Inflammatory macrophage treated with lipopolysaccharide for 4 hours (primary cell): ENCODE measurements at regions not wholly inside any gene's neighbourhood (a gene's known extent, or its start where the extent isn't known, plus 50 kb on each side); places are given as distances from the start of the nearest gene placed in this dataset.
"Not testable (repeated sequence)": the region's sequence is repeated elsewhere in the genome, so short reads cannot be mapped to it uniquely, and the experiment has no call there.

Source experiments
- DNase-seq: peaks from one replicate; pipeline ENCODE4 v3.0.0-alpha.2; 2020

DNA sequence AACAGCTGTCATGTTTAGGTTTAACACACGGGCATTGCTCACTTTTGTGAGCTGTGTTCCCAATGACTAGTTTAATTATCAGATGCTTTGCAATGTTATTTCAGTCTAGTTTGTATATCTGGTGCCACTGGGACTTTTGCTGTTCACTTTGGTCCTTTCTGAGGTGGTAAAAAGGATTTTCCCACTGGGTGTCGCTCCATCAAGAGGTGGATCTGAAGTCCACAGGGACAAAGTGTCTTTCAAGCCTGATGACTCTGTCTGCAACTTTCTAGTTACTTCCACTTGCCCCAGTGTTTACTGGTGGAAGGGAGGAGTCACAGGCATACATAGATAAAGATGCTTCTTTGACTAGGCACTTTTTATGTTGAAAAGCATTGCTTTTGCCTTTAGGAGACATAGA is 242.2 kb downstream of the HGF start:
- no peak for DNase-seq

DNA sequence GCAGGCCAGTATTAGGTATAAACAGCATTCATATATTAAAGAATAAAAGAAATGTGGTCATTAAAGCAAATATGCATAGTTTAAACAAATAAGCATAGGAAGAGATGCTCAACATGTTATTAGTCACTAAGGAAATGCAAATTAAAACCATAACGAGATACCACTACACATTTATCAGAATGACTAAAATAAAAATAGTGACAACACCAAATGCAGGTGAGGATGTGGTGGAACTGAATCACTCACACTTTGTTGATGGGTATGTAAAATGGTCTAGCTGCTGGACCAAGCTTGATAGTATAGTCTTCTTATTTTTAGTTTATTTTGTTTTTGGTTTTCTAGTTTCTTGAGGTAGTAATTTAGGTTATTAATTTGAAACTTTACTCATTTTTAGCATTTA is 242.9 kb downstream of the HGF start:
- no peak for DNase-seq

DNA sequence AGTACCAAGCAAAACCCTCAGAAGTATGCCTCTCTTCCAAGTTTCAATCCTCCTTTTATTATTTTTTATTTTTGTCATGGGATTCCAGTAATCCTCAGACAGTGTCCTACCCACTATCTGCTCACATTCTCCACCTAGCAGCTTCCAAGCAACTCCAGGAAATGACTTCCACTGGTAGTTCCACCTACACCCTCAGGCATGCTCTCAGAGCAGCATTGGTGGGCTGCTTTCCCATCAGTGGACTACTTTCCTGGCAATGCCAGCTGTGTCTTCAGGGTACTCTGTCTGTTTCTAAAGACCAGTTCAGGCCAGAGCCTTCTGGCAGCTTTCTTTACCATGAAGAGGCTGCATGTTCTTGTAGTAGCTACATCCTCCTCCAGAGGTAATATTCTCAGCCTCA is 244.0 kb downstream of the HGF start:
- no peak for DNase-seq

DNA sequence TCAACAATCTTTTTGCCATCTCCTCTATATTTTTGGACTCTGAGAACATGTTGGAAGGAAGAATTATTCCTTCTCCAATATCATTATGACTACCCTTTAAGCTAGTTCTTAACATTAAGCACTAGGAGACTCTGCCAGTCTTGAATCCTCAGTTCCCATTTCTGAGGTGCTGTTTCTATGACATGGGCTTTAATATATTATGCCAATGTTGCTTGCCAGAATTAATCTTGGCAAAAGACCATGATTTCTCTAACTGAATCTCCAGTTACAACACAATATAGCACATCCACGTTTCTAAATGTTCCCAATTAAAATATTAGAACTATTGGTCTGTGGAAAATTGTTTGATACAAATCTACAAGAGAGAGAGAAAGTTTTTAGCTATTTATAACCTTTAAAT is 250.0 kb downstream of the HGF start:
- no peak for DNase-seq

DNA sequence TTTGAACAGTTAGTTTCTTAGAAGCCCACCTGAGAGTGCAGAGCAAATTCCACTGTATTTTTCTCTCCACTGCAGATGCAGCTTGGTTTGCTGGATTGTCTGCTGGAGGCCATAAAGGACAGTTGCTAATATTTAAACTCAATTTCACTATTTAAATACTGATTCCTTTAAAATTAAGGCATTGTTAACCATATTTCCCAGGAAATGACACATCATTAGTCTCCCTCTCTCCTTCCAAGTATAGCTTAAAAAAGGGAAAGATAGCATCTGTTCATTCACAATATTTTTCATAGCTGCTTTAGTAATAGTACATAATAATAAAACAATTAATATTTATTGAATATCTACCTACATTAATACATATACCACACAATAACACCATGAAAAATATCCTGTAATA is 252.9 kb downstream of the HGF start:
- DNase-seq = no peak

DNA sequence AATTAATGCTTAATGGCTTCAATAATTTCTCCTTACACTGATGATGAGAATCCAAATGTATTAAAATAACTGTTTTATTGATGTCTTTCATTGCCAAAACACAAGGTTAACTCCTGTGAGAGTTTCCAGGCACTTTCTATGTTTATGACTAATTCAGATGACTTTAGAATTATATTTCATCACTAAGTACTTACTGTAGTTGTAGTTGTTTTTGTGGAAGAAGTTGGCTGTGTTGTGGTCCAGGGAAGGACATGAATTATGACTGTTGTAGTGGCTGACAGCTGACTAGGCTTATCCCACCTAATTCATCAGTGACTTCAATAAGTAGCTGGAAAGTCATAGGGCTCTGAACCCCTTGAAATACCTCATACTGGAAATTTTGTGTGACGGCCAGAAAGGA is 254.8 kb downstream of the HGF start:
- no peak for DNase-seq

DNA sequence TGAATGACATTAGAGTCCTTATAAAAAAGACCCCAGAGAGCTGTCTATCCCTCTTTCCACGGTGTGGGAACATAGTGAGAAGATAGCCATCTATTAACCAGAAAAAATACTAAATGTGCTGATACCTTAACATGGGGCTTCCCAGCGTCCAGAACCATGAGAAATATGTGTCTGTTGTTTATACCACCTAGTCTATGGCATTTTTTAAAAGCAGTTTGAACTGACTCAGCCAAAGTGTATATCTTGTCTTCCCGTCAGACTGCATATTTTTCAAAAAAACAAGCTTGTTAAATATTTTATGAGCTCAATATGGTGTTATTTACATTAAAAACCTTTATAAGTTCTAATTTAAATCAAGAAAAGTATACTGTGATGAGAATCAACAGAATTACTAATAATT is 255.3 kb downstream of the HGF start:
- DNase-seq = no peak

DNA sequence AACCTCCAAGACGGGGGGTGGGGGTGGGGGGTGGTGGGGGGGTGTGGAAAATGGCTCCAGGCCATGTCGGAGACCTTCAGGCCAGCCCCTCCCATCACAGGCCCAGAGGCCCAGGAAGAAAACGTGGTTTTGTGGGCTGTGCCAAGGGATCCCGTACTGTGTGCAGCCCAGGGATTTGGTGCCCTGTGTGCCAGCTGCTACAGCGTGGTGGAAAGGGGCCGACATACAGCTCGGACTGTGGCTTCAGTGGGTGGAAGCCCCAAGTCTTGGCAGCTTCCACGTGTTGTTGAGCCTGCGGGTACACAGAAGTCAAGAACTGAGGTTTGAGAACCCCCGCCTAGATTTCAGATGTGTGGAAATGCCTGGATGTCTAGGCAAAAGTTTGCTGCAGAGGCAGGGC is 259.7 kb downstream of the HGF start:
- DNase-seq = no peak

DNA sequence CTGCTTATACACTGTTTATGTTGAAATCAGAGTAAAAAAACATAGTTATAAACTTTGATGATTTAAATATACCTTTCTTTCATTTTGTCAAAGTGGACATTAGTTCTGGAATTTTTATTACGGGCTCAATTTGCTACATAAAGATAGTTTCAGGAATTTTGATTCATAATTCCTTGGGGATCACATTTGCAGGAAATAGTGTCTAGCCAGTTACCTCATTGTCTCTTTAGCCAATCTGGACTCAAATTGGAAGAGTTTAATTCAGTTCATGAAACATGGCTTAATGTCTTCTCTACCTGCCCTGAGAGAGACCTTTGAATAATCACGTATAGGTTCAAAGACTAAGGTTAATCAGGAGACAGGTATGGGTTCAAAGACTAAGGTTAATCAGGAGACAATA is 262.6 kb downstream of the HGF start:
- no peak for DNase-seq

DNA sequence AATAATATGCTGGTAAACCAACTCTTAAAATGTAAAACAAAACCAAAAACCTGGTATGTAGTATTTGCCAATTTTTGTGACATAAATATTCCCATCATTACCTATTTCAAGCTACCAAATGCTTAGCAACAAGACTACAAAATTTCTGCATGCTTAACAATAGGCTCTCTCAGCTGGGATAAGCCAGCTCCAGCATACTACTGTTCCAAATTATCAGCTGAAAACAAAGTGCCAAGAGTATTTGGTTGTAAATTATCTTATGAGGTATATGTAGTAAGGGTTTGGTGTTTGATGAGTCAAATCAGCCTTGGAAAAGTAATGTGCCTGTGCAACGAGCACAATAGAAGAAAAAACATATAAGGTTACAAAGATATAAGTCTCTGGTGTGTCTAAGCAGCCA is 263.2 kb downstream of the HGF start:
- no peak for DNase-seq

DNA sequence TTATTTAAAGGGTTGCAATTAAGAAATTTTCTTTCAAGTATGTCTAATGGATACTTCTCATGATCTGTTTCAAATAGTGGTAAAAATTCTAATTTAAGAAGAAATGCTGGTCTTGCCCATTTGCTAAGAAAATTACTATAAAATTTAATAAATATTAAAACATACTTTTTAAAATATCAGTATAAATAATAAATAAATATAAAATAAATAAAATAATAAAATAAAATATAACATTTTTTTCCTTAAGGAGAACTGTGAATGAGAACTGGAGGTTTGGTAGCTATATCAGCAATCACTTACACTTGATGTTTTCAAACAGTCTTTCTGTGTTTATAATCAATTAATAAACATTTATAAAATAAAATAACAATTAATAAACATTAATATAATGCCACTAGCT is 266.1 kb downstream of the HGF start:
- no peak for DNase-seq

DNA sequence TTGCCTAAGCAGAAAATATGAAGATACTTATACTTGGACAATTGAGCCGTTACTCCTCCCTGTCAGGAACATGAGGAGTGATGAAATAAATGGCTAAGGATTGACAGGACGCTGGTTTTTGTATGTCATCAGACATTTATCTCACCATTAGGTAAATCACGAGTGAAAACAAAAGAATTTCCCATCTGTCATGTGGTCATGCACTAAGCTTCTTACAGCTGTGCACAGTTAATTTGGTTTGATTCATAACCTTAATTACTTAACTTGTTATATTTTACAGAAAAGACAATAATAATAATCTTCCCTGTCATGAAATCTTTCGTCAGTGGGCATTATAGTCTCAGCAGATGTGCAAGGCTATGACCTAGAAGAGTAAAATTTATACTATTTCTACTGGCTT is 266.5 kb downstream of the HGF start:
- no peak for DNase-seq

DNA sequence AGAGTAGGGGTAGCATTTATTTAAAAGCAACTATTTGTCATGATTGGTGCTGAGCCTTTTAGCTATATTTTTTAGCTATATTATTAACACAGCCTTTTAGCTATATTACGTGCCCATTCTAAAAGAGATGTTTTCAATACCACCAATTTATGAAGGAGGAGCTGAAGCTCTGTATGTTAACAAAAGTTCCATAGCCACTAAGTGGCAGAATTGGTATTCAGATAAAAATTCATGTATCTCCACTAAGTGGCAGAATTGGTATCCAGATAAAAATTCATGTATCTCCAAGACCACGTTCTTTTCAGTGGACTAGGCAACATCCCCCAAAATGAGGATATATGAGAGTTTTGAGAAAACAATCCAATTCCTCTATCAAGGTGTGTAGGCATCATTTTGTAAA is 268.6 kb downstream of the HGF start:
- no peak for DNase-seq

DNA sequence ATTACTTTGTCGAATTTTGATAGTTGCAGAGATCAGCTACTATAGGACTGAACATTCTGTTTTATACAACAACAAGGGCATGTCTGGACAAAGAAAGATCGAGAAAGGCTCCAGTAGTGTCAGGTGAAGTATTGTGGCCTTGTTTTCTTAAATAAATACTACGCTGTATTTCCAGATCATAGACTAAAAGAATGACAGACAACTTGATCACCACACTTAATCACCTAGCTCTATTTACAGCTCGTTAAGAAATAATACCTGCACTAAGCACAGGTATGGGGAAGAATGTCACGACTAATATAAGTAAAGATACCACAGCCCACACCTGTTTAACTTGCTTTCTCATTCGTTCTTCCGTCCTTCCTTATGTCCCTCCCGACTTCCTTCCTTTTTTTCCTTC is 269.2 kb downstream of the HGF start:
- DNase-seq = no peak

DNA sequence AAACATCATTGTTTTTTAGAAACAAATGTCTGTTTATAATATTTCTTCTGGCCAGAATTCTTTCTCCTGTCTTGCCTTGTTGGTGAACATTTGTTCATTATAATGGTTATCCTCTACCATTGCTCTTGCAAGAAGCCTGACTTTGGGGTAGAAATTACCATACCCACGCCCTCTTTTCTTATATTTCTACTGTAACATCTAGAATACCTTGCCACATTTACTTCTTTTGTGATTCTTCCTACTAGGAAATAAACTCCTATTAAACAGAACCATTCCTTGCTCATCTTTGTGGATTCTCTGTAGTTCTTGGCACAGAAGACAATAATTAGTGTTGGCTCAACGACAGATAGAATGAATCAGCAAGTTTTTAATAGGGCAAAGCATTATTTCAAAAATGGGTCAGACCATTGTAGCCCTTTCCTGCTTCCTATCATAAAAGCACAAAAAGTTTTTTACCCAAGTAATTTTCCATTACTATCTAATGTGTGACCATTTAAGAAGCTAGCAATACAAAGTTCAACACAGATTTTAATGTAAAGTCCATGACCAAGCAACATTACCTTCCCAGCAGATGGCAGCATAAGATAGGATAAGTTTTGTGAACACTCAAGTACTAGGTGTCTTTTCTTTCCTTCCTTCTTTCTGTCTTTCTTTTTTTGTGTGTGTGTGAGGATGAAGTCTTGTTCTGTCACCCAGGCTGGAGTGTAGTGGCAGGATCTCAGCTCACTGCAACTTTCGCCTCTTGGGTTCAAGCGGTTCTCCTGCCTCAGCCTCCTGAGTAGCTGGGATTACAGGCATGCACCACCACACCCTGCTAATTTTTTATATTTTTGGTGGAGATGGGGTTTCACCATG is 270.4 kb downstream of the HGF start:
- DNase-seq = peak; percentile 70

DNA sequence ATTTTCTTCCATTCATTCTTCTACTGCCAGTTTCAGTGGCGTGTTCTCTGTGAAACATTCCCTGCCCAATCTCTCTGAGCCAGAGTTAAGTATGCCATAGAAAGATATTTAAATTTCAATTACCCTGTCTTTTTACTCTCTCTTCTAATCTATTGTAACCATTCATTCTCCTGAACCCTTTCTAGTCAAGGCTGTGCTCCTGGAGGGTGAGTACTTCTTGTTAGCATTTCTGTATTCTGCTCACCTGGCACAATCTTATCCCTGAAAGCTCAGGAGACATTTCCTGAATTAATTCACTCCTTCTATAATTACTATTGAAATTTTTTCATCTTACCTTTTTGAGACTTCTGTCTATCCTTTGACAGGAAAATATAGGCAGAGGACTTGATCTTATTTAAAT is 271.7 kb downstream of the HGF start:
- no peak for DNase-seq

DNA sequence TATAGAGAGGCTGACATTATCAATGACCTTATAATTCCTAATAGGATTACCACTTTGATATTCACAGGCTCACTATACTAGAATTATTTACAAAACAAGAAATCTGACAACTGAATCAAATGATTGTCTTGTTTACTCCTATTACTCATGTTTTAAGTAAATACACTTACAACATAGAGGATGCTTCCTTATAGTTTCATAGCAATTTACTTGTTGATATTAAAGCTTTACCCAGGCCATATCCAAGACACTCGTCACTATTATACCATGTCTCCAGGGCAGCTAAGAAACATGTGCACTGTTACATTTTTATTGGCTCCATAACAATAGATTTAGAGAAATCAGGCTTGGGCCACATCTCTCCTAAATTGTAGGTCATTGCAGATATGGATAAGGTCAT is 276.9 kb downstream of the HGF start:
- DNase-seq = no peak

DNA sequence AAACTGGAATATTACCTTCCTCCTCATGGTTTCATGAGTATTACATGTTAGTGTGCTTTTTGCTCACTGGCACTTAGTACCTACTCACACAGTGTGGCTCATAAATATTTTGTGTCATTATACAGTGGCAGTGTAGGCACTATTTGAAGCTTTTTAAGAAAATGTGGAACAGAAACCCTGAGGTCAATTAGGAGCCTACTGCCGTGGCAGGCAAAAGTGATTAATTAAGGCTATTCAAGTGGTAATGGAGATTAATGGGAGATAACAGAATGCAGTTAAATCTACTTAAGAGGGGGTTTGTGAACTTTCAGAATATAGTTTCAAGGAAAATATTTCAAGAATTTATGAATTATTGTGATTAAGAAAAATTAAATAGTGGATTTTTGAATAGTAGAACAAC is 277.6 kb downstream of the HGF start:
- no peak for DNase-seq

DNA sequence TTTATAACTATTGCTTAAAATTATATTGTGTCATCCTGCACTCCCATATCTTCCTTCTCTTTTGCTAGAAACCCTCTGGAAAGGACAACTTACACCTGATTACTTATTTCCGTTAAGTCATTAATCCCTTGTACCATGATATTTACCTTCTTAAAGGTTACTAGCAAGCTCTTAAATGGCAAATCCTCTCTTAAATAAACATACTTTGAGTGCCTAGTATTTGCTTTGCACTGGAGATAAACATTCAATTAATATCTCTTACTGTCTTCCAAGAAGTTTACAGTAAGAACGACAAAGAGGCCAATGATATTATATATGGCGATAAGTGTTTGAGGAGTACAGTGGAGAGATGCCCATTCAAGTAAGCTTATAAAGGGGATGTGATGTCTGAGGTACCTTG is 278.3 kb downstream of the HGF start:
- no peak for DNase-seq

DNA sequence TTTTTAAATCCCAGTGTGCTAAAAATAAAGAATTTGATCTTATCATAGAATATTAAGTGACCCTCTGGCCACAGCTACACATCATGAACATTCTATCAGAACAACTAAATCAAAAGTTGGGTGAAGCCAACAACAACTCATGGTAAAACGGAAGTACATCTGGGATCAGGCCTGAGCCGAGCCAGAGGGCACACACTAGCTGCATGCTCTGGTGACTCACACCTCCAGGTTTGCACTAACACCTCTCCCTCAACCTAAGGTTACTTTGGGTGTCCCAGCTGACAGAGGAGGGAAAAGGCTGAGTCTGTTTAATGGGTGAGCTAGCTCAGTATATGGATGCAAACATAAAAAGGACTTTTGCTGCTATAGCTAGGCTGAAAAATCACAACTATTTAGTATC is 281.6 kb downstream of the HGF start:
- DNase-seq = no peak

DNA sequence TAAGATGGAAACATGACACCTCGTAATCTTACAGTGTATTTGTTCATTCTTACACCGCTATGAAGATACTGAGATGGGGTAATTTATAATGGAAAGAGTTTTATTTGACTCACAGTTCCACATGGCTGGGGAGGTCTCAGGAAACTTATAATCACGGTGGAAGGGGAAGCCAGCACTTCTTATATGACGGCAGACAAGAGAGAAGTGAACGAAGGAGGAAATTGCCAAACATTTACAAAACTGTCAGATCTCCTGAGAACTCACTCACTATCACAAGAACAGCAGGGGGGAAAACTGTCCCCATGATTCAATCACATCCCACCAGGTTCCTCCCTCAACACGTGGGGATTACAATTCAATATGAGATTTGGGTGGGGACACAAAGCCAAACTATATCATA is 282.3 kb downstream of the HGF start:
- peak; percentile 68 for DNase-seq

DNA sequence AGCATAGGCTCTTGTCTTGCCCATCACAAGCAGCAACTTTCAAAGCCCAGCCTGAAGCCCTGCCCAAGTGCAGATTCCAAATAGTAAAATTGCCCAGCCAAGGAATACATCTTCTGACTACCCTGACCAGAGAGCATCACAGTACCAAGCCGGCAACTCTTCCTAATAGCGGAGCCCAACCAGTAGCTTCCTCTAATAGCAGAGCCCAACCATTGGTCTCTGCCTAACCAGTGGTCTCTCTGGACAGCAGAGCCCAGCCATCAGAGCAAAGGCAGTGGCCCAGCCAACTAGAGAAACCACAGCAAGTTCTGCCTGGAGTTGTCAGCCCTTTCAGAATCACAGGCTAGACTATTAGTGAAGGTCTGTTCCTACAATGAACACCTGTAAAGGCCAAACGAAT is 285.6 kb downstream of the HGF start:
- DNase-seq = no peak

DNA sequence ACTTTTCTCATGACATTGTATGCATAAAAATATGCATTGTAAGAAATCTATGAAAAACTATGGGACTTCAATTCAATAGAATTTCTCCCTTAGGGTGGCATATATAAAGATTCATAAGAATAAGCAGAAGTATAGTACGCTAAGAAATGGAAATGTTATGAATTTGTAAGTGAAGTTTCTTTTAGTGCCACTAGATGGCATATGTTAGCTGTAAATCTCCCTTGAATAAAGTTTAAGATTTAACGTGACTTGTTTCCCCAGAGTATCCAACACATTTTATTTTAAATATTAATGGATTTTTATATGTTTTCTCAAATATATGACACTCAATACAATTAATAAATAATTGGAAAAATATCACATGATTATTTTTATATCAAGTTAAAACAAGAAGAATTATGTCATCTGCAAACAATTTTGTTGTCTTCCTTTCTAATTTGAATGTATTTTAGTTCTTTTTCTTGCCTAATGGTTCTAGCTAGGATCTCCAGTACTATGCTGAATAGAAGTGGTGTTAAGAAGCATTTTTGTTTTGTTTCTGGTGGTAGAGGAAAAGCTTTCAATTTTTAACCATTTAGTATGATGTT is 287.2 kb downstream of the HGF start:
- DNase-seq = peak; percentile 46

DNA sequence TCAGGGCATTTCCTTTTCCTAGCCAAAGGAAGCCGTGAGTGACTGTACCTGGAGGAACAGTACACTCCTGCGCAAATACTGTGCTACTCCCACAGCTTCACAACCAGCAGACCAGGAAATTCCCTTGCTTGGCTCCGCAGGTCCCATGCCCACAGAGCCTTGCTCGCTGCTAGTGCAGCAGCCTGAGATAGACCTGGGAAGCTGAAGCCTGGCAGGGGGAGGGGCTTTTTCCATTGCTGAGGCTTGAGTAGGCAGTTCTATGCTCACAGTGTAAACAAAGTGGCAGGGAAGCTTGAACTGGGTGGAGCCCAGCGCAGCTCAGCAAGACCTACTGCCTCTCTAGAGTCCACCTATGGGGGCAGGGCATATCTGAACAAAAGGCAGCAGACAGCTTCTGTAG is 291.2 kb downstream of the HGF start:
- DNase-seq = no peak

DNA sequence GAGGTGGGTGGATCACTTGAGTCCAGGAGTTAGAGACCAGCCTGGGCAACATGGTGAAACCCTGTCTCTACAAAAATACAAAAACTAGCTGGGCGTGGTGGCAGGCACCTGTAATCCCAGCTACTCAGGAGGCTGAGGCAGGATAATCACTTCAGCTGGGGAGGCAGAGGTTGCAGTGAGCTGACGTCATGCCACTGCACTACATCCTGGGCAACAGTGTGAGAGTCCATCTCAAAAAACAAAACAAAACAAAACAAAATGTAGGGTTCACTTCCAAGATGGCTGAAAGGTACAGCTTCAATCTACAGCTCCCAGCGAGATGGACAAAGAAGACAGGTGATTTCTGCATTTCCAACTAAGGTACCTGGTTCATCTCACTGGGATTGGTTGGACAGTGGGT is 291.6 kb downstream of the HGF start:
- not testable (repeated sequence) for DNase-seq
